ENCODE measurements at regions not wholly inside any gene's neighbourhood (a gene's known extent, or its start where the extent isn't known, plus 50 kb on each side); places are given as distances from the start of the nearest gene placed in this dataset.

GRCh38 chr11:92511522-92512203, 287.0 kb downstream of the FAT3 start (continued):
- peak; percentile 73 for TF ChIP-seq CHD7 (IDR thresholded peaks at IDR 0.05; ENCODE audit: insufficient replicate concordance, low read length)
- no peak for TF ChIP-seq USF2 (IDR thresholded peaks at IDR 0.05; ENCODE audit: low read length)
- no peak for TF ChIP-seq KDM1A (IDR thresholded peaks at IDR 0.05; ENCODE audit: borderline replicate concordance, low read length)
- TF ChIP-seq EGR1 (IDR thresholded peaks at IDR 0.05; ENCODE audit: borderline replicate concordance, low read depth, low read length) = 0 out of 2 replicates have a peak, but pooled peaks have one; percentile 35
- no peak for TF ChIP-seq POLR2A (IDR thresholded peaks at IDR 0.05; ENCODE audit: control extremely low read depth in 1 of 2, low read depth in 2 of 2, low read length in 2 of 2)
- no peak for TF ChIP-seq ZNF274 (IDR thresholded peaks at IDR 0.05; ENCODE audit: borderline replicate concordance, extremely low read depth, low read length)
- 0 out of 2 replicates have a peak, but pooled peaks have one; percentile 1 for TF ChIP-seq YY1 (IDR thresholded peaks at IDR 0.05; ENCODE audit: low read depth, low read length)
